ENCODE measurements at regions not wholly inside any gene's neighbourhood (a gene's known extent, or its start where the extent isn't known, plus 50 kb on each side); places are given as distances from the start of the nearest gene placed in this dataset.

DNA sequence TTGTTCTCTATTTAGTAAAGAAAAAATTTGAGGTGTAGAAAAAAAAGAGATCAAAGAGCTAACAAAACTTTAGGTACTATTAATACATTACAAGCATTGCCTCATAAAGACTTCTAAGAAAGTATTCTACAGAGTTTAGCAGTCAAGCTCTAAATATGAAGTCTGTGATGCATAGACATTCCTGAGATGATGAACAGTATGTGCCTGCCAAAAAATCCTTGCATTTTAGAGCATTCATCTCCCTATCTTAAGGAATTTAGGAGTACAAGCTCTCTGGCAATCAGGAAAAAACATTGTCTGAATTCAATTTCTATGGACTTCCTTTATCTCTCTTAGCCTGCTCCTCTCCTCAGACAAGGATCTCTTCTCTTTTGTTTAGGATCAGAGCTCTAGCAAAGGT, 202.6 kb upstream of the LRFN5 start:
- DNase-seq (ENCODE audit: low read depth): no peak

DNA sequence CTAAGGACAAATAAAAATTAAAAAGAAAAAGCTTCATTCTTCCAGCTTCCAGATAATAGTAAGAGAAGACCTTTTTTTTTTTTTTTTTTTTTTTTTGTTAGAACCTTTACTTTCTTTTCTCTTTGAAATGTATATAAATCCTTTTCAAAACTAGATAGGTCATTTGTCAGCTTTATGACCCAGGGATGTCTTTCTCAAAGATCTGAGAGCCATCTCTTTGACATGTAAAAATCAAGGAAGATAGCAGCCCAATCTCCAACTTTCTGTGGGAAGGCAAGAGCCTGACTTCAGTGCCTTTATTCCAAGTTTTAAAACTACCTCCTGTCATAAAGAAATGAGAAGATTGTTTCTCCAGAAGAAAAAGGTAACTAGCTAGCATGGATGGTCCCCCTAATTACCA, 203.3 kb upstream of the LRFN5 start:
- DNase-seq (ENCODE audit: low read depth): no peak

DNA sequence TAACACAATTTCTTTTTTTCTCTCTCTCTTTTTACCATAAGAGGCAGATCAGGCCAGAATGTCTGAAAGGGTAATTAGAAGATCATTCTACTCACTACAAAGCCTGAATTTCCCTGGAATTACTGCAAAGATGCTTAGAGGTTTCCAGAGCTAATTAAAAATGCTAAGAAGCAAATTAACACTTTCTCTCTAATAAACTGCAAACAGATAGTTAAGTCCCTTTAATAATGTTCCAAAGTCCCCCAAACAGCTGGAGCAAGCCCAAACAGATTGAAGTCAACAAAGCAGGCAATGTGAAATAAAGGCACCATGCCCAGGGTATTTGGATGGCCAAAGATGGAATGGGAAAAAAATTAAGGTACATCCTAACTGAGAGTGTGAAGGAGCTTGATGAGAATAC, 208.8 kb upstream of the LRFN5 start:
- no peak for DNase-seq (ENCODE audit: low read depth)

DNA sequence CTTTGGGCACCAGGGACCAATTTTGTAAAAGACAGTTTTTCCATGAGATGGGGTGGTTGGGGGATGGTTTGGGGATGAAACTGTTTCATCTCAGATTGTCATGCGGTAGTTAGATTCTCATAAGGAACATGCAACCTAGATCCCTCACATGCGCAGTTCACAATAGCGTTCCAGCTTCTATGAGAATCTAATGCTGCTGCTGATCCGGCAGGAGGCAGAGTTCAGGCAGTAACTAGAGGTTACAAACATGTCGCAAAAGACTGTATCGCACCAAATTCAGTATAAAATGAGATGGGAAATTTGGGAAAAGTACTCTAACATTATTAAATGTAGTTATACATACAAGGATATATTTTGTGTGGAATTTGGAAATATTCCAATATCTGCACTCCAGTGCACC, 213.2 kb upstream of the LRFN5 start:
- DNase-seq (ENCODE audit: low read depth): no peak

DNA sequence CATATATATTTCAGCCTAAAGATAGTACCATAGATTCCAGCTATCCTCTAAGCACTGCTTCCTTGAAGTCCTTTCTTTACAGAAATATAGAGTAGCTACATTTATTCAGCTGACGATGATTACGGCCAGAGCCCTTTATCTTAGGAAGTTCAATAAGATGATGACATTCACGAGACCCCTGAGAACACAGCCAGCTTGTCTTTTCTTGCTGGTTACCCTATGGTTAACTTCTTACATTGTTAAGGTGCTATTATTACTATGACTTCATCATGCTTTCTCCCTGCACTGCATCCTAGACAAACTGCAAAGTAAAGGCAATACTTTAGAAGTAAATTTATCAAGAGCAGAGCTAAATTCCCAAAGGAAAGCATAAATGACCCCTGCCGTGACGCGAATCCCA, 214.4 kb upstream of the LRFN5 start:
- DNase-seq (ENCODE audit: low read depth): no peak

DNA sequence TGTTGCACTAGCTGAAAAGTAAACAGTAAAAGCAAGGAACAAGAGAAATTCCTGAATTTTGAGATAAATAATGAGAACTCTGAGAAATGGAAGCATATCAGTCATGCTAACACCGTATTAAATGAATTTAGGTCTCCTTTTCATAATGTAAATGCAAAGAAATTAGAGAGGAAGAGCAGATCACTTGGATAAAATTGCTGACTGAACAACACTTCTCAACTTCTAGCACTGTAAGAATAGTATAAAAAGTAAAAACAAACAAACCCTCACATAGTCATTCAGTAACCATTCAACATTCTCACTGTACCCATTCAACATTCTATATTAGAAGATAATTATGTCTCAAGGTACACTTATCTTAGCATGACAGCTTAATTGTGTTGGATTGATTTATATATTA, 217.3 kb upstream of the LRFN5 start:
- no peak for DNase-seq (ENCODE audit: low read depth)

DNA sequence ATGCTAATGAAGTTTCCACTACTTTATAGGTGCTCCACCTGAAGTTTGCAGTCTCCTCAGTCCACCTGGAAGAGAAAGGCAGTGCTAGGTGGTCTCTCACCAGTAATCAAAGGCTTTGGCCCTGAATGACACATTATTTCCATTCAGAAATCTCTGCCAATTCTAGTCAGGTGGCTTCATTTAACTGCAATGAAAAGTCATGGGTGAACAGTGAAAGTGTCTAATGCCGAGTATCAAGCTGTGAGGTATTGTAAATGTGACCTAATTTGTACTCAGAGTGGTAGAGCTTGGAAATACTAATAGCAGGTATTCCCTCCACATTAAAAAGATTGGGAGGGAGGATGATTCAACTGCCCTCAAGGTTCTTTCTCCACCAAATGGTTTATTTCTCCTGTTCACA, 220.9 kb upstream of the LRFN5 start:
- no peak for DNase-seq (ENCODE audit: low read depth)

DNA sequence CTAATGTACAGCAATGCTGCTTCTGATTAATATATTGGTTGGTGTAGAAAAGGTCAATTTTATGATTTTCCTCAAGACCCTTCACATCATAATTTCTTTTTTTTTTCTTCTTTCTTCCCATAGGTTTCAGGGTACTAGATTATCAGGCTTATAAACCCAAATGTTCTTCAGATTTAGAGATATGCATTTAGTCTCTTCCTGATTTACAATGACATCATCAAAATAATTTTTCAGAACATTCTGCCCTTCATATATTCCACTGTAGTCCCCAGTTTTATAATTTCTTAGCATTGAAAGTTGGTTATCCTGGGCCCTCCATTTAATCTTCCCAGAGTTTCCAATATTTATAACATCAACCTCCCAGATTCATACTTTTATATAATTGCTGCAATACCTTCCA, 226.7 kb upstream of the LRFN5 start:
- no peak for DNase-seq (ENCODE audit: low read depth)

DNA sequence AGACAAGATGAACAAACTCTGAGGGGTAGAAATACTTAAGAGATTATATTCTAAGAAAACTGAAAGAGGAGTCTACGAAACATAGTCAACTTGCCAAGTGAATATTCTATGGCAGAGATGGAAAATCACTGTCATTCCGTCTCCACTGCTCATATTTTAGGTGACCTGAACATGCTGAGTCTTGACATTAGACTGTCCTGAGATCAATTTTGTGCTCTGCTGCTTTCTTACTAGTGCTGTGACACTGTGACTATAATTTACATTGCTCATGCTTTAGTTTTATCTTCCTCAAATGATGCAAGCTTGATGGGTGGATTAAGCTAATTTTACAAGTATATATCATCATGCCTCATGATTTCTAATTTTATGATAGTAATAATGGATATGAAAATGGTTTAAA, 228.2 kb upstream of the LRFN5 start:
- DNase-seq (ENCODE audit: low read depth): no peak

DNA sequence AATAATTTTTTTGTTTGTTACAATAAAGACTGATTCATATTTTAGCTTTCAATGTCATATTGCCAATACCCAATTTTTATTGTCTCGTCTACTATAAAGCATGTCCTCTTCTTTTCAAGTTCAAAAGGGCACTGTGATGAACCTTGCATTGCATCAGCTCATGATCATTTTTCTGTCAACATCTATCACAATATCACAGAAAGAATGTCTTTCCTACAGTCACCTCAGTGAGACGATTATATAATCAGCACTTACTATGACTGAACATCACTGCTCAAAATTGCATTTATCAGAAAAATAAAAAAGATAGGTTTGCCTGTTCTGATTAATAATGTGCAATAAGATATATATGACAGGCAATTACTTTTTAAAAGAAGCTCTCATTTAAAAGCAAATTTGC, 228.7 kb upstream of the LRFN5 start:
- DNase-seq (ENCODE audit: low read depth): no peak

DNA sequence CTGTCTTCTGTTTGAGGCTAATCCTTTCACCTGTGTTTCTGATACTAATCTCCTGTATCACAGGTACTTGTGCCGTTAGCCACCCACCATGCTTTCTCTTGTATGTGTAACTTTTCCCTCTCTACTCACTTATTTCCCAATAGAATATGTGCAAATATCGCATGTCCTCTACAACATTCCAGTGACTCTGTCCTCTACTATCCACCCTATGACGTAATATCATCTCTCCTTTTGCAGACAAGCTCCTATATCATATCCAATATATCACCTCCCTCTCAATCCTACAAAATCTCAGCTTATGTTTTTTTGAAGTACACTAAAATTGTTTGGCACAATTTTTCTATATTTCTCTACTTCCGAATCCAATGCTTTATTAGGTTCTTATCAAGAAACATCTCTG, 232.6 kb upstream of the LRFN5 start:
- no peak for DNase-seq (ENCODE audit: low read depth)

DNA sequence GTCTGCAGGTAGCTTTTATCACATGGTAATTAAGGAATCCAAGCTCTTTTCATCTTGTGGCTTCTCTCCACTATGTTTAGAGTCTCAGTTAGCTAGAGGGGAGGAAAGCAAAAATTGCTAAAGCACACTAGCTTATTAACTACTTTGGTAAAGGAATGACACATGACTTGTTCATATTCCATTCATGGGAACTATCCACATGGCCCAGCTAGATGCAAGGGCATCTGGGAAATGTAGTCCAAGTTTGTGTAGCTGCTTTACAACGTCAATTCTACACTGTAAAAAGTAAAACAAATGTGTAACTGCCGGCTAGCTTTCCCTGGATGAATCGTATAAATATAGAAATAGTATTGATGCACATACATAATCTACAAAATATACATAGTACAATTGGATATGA, 244.5 kb upstream of the LRFN5 start:
- DNase-seq (ENCODE audit: low read depth): no peak

DNA sequence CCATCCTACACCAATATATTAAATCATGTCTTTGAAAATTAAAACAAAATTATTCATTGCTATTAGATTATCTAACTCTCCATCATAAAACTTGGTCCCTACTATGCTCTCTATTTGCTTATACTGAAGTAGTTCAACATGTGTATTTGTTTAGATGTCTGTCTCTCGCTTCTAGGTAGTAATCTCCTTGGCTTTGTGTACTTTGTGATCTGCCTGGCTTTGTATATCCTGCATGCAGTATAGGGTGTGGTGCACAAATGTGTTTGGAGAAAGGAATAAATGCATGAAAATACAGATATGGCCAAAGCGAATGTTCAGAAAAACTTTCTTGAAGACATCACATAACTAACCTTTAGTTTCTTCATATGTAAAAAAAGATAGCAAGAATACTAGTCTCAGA, 246.6 kb upstream of the LRFN5 start:
- no peak for DNase-seq (ENCODE audit: low read depth)

DNA sequence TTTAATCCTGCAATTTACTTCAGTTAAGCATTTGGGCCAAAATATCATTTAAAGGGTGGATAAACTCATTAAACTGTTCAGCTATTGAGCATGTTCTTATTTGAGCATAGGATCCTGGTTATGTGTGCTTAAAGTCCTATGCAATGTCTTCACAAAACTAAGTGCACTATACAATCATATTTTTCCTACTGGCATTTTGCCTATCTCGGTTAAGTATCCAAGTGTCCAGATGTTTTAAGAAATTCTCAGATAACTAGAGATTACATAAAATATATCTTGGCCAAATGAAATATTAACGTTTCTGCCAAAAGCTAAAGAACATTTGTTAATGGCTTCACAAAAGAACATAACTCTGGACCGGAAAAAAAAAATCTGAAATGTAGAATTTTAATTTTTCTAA, 250.8 kb upstream of the LRFN5 start:
- DNase-seq (ENCODE audit: low read depth): no peak

DNA sequence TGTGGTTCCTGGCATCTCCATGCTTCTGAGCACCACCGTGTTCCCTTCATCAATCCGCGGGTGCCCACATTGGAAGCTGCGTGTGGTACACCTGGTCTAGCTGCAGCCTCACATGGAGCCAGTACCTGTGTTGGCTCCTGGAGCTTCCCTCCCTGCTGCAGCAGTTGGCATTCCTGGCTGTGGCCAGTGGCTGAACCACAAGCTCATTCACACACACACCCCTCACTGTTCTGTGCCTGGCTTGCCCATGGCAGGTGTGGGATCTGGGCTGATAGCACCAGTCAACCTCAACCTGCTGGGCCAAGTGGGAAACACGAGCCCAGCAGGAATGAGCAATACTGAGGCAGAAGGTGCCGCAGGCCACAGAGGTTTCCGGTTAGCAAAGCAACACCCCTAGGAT, 256.2 kb upstream of the LRFN5 start:
- DNase-seq (ENCODE audit: low read depth): no peak

DNA sequence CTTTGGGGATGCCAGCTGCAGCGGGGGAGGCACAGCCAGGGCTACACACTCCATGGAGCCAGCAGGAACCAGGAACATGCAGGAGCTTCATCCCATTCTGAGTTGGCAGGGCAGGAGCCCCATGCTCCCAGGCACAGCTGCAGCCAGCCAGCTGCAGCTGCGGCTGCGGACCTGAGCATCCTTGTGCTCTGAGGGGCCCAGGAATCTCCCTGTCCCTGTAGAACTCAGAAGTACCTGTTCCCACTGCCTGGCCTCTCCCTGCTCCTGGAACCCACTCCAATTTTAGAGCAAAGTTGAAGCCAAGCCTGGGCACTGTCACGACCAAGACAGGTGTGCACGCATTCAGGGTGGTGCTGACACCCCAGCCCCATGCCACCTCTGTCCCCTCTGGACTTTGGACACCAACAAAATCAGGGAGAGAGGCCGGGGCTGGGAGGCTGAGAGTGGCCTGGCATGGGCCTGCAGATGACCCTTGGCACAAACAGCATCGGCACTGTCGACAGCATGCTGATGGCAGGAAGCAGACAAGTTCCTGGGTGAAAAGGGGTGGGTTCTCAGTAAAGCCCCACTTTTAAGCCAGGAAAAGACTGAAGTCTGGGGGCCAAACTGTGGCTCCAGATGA, 257.3 kb upstream of the LRFN5 start:
- DNase-seq (ENCODE audit: low read depth): no peak

DNA sequence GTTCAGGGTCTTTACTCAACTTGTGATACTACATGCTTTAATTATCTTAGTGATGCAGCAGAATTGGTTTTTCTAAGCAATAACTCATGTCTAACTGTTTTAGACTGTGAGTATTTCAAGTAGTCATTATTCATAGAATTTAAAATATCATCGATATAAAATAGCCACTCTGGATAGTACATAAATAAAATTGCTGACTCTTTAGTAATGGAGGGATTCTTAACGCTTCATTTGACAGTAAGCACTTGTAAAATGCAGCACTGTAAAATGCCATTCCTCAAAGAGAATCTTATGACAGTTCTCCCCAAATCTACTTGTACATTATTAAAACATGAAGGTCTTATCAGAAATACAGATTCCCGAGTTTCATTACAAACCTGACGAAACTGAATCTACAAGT, 262.8 kb upstream of the LRFN5 start:
- no peak for DNase-seq (ENCODE audit: low read depth)

DNA sequence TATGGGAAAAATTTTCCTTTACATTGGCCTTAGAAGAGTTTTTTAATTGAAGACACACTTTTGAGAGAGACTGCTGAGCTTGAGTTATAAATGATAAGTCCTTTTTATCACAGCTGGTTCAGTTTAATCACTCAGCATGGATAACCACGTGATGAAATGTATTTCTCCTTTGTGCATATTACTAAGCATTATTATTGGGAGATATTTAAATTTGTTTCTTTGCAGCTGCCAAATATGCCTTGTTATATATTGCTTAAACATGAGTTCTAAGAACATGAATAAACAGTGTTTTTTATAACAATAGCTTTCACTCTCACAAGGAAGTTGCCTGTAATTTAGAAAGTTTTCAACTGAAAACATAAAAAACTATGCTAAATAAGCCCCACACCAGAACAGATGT, 293.5 kb upstream of the LRFN5 start:
- DNase-seq (ENCODE audit: low read depth): no peak

DNA sequence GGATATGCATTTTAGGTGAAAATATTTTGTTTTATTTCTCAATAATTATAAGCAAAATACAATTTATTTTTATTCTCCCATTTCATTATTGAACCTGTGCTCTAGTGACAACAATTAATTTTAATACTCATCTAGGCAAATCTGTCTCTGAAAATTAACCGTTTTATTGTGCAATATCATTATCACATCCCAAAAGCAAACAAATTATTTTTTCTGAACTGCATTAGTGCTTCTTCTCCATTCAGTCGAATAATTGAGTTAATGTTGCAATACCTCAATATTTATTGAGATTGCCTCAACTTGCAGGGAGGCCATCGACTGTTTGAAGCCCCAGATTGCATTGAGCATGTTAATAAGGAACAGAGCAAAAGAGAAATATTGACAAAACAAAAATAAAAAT, 303.2 kb upstream of the LRFN5 start:
- no peak for DNase-seq (ENCODE audit: low read depth)

DNA sequence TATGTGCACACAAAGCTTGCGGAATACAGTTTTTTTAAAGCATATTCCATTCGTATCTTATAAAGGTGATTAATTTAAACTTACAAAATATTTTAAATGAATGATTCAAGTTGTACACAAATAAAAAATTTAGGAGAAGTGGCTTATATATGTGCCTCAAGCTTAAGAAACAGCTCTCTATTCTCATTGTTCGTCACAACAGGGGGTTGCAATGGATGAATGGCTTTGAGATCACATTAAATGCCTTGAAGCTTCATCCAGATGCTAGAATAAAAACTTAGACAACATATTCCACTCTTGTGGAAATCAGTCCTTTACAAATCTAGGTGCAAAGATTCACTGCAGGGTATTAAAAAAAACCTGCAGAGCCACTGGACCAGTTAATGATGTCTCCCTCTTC, 303.9 kb upstream of the LRFN5 start:
- no peak for DNase-seq (ENCODE audit: low read depth)

DNA sequence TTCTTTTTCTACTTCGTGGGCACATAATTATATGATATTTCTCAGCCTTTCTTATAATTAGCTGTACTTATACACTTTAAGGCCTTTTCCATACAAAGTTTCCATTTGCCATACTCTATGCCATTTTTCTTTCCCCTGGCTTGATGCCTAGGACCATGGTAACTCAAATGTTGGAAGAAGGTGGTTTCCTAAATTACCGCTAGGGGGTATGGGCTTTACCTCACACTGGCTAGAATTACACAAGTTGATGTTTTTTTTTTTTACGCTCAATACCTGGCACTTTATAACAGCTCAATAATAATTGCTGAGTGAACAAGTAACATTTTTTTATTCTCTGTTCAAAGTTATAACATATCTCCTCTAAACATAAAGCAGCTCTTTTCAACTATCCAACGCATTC, 306.8 kb upstream of the LRFN5 start:
- DNase-seq (ENCODE audit: low read depth): no peak

DNA sequence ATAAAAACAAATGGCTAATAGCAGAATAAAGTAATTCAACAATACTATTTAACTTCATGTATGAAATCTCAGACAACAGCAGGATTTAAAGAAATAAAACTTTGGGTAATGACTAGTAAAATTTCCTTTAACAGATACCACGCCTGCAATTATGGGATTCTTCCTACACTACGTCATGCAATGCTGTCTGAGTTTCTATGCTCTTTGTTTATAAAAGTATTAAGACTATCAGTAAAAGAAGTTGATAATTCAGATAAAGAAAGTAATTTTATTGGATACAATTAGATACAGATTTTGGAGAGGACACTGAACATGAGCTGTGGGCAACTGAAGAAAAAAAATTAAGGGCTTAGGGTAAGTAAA, 308.4 kb upstream of the LRFN5 start:
- DNase-seq (ENCODE audit: low read depth): no peak

DNA sequence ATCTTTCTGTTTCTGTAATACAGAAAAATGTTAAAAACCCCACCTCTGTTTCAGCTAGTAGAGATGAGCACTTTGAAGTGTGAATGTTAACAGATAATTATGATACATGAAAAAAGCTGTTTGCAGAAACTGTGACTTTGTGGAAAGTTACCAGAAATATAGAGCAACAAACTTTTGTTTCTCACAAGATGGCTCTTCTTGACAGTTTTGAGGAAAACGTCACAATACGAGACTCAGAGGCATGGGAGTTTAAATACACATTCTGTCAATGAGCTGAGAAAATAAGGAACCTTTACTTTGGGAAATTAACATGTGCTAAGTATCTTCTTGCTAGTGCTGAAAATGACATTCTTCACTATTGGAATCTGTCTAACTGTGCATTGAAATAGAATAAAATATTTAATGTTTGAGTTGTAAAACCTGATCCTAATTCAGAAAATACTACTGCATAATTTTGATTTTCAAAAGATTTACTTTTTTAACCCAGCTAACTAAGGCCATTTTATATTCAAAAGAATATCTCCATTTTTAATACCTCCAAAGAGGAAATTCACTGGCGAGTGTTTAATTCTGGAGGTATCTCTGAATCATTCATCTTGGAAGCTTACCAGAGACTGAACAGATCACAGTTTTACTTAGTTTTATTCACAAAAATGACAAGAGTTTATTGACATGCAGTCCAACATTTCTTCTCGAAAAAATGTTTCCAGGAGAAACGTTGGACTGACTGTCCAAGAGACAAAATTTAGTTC, 308.9 kb upstream of the LRFN5 start:
- no peak for DNase-seq (ENCODE audit: low read depth)

DNA sequence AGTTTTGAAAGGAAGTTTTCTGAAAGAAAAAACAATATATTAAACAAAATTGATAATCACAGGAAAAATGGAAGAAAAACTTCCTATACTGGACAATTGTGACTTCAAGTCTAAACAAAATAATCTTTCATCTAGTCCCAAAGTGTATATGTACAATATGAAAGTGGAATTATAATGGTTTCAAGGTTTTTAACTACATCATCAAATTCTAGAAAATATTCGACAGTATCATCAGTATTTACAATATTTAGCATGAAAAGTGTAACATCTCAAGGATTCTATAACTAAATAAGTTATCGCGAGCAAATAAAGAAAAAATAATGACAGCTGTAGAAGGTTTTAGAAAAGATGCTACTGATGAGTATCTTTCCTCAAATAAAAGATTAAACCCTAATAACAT, 310.9 kb upstream of the LRFN5 start:
- no peak for DNase-seq (ENCODE audit: low read depth)
